Liver (tissue), 8 donors: ENCODE measurements at regions not wholly inside any gene's neighbourhood (a gene's known extent, or its start where the extent isn't known, plus 50 kb on each side); places are given as distances from the start of the nearest gene placed in this dataset.
A peak's percentile ranks its signal among the peaks of the same experiment; 100 is the strongest.

ENCODE experiments used
- DNase-seq: peaks from one replicate; pipeline ENCODE4 v3.0.0-alpha.2; 2017; ENCODE audit warnings: low spot score
- H3K27ac ChIP-seq, 2 donors: one replicate each; pipeline ENCODE4 v1.7.0; 2013; ENCODE audit warnings: inconsistent platforms in 2 of 2, low read length in 2 of 2, control low read depth in 1 of 2, low read depth in 1 of 2, mild to moderate bottlenecking in 1 of 2
- H3K27me3 ChIP-seq, 4 donors: one replicate each; pipeline versions ENCODE4 v1.6.1 to v1.7.0; 2013; ENCODE audit warnings: low read length in 3 of 4, inconsistent platforms in 1 of 4, mild to moderate bottlenecking in 1 of 4, moderate library complexity in 1 of 4; ENCODE audit not compliant: control insufficient read depth in 4 of 4, insufficient read depth in 4 of 4
- H3K36me3 ChIP-seq, 4 donors: one replicate each; pipeline versions ENCODE4 v1.6.1 to v1.7.0; 2013; ENCODE audit warnings: low read length in 3 of 4, mild to moderate bottlenecking in 3 of 4, low read depth in 1 of 4, moderate library complexity in 1 of 4; ENCODE audit not compliant: control insufficient read depth in 4 of 4, insufficient read depth in 3 of 4
- H3K4me1 ChIP-seq, 4 donors: one replicate each; pipeline versions ENCODE4 v1.6.1 to v1.7.0; 2013; ENCODE audit warnings: low read length in 3 of 4, mild to moderate bottlenecking in 3 of 4, moderate library complexity in 1 of 4; ENCODE audit not compliant: control insufficient read depth in 4 of 4, insufficient read depth in 4 of 4
- H3K4me3 ChIP-seq, 3 donors: one replicate each; pipeline versions ENCODE4 v1.6.1 to v1.7.0; 2013; ENCODE audit warnings: low read length in 3 of 3, control low read depth in 1 of 3, low read depth in 1 of 3, mild to moderate bottlenecking in 1 of 3
- H3K9ac ChIP-seq, 2 donors: one replicate each; pipeline ENCODE4 v1.7.0; 2013; ENCODE audit warnings: low read length in 2 of 2, mild to moderate bottlenecking in 2 of 2, moderate library complexity in 2 of 2, control low read depth in 1 of 2, low read depth in 1 of 2
- H3K9me3 ChIP-seq, 4 donors: one replicate each; pipeline versions ENCODE4 v1.6.1 to v1.7.0; 2013; ENCODE audit warnings: low read length in 3 of 4; ENCODE audit not compliant: control insufficient read depth in 4 of 4
- FOXA1 ChIP-seq: IDR thresholded peaks from 2 replicates; pipeline ENCODE4 v1.6.1; 2016; ENCODE audit warnings: antibody characterized with exemption
- GABPA ChIP-seq, 2 donors: IDR thresholded peaks in 1 of 2; conservative IDR thresholded peaks in 1 of 2; 2 replicates each; pipeline ENCODE4 v1.6.1; 2016; ENCODE audit warnings: antibody characterized with exemption in 2 of 2, mild to moderate bottlenecking in 1 of 2, moderate library complexity in 1 of 2
- HNF4A ChIP-seq, 2 donors: conservative IDR thresholded peaks; 2 replicates each; pipeline ENCODE4 v1.6.1; 2016; ENCODE audit warnings: antibody characterized with exemption in 2 of 2, mild to moderate bottlenecking in 2 of 2
- HNF4G ChIP-seq: IDR thresholded peaks from 2 replicates; pipeline ENCODE4 v1.6.1; 2016; ENCODE audit warnings: antibody characterized with exemption
- RAD21 ChIP-seq, 2 donors: IDR thresholded peaks; 2 replicates each; pipeline ENCODE4 v1.6.1; 2016; ENCODE audit warnings: antibody characterized with exemption in 2 of 2, mild to moderate bottlenecking in 2 of 2
- RXRA ChIP-seq, 2 donors: IDR thresholded peaks; 2 replicates each; pipeline ENCODE4 v1.6.1; 2017 to 2018; ENCODE audit warnings: antibody characterized with exemption in 2 of 2, mild to moderate bottlenecking in 1 of 2
- SP1 ChIP-seq: IDR thresholded peaks from 2 replicates; pipeline ENCODE4 v1.6.1; 2018; ENCODE audit warnings: antibody characterized with exemption, mild to moderate bottlenecking
- TAF1 ChIP-seq: conservative IDR thresholded peaks from 2 replicates; pipeline ENCODE4 v1.6.1; 2016; ENCODE audit warnings: antibody characterized with exemption, mild to moderate bottlenecking
- YY1 ChIP-seq: IDR thresholded peaks from 2 replicates; pipeline ENCODE4 v1.6.1; 2016; ENCODE audit warnings: antibody characterized with exemption, mild to moderate bottlenecking
- WGBS: extraction: QIAGEN DNeasy Blood & Tissue Kit; methylation state at CpG from one replicate; pipeline ENCODE4 v1.1.7; 2013; 5-methylcytosine and 5-hydroxymethylcytosine counted together
- TF ChIP-seq, protein P1 (sequence below): fragments of 150-350 bp; IDR thresholded peaks from 2 replicates; pipeline ENCODE4 v1.5.1; 2017; ENCODE audit warnings: improper control_type of control experiment, low read depth, low read length; ENCODE audit not compliant: missing input control
- TF ChIP-seq, protein P2 (sequence below): IDR thresholded peaks from 2 replicates; pipeline ENCODE4 v1.6.1; 2016; ENCODE audit warnings: antibody characterized with exemption
- donor health status: healthy.
- donor health status: healthy.
- donor health status: healthy.
- donor health status: healthy.
- donor health status: healthy.

DNA sequence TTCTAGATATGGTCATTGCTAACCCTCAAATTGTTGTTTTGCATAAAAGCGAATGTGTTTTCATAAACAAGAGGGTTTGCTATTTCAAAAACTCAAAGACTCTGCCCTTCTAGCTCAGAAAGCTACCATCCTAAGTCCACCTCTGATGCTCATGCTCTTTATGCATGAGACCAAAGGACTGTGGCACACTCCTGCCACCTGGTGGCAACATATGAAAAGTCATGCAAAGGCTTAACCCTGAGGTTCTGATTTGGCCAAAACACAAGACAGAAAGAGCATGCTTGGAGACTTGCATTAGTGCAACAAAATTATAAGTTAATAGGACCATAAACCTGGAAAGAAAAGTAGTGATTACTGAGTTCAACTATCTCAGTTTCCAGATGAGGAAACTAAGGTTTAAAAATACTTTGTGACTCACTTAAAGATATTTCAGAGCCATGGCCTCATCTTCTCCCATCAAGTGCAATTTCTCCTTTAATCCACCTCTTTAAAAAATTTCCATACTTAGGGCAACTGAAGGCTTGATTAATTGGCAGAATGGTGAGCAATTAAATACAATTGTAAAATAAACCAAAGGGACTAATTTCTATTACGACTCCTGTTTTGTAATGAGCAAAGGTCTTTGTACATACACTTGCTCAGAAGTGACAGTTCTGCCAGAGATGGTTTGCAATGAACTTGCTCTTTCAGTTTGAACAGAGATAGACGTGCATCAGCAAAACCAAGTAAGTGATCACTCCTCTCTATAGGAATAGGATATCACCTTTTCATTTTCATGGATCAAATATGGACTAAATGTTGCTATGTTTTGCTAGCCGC lies 110.7 kb upstream of the RAD23B start:
- H3K36me3 ChIP-seq, result no peaks in the 10 kb centered on the region
- H3K27me3 ChIP-seq, result no peaks in the 10 kb centered on the region
- H3K27ac ChIP-seq, result peak overlapping the region; percentile 36 to 68
- TF ChIP-seq RAD21 (IDR thresholded peaks at IDR 0.05), result peak; percentile 98 to 99
- TF ChIP-seq, protein P1, sequence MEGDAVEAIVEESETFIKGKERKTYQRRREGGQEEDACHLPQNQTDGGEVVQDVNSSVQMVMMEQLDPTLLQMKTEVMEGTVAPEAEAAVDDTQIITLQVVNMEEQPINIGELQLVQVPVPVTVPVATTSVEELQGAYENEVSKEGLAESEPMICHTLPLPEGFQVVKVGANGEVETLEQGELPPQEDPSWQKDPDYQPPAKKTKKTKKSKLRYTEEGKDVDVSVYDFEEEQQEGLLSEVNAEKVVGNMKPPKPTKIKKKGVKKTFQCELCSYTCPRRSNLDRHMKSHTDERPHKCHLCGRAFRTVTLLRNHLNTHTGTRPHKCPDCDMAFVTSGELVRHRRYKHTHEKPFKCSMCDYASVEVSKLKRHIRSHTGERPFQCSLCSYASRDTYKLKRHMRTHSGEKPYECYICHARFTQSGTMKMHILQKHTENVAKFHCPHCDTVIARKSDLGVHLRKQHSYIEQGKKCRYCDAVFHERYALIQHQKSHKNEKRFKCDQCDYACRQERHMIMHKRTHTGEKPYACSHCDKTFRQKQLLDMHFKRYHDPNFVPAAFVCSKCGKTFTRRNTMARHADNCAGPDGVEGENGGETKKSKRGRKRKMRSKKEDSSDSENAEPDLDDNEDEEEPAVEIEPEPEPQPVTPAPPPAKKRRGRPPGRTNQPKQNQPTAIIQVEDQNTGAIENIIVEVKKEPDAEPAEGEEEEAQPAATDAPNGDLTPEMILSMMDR, result peak; percentile 92
- TF ChIP-seq YY1, result no peak
- TF ChIP-seq HNF4A (conservative IDR thresholded peaks at IDR 0.05), result peak; percentile 24 to 34
- no peak overlapping the region for H3K9ac ChIP-seq
- H3K9me3 ChIP-seq, result no peaks in the 10 kb centered on the region
- whole genome bisulfite sequencing, result 41% methylated on average over 4 of the region's 4 CpGs
- peak; percentile 70 for DNase-seq
- H3K4me3 ChIP-seq, result no peak overlapping the region
- H3K4me1 ChIP-seq, result peaks cover 6 to 26% (median 20%) of the 10 kb centered on the region in 4 donors

DNA sequence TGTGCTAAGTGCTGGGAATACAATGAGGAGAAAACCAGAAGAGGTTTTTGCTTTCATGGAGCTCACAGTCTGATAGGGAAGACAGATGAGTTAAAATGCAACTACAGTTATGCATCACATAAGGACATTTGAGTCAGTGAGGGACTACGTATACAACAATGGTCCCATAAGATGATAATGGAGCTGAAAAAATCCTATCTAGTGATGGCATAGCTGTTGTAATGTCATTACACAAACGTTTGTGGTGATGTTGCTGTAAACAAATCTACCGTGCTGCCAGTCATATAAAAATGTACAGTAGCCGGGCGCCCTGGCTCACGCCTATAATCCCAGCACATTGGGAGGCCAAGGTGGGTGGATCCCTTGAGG lies 110.1 kb upstream of the RAD23B start:
- TF ChIP-seq, protein P1, result no peak
- TF ChIP-seq RAD21 (IDR thresholded peaks at IDR 0.05), result no peak
- TF ChIP-seq TAF1, result no peak
- TF ChIP-seq GABPA (IDR thresholded peaks at IDR 0.05 in 1 of 2, conservative IDR thresholded peaks at IDR 0.05 in 1 of 2), result no peak
- no peak for TF ChIP-seq RXRA (IDR thresholded peaks at IDR 0.05)
- H3K4me1 ChIP-seq, result peaks cover 6 to 27% (median 20%) of the 10 kb centered on the region in 4 donors
- no peak overlapping the region for H3K9ac ChIP-seq
- H3K27ac ChIP-seq, result peak overlapping the region; percentile 36 to 68
- no peak overlapping the region for H3K4me3 ChIP-seq
- DNase-seq, result no peak
- WGBS, result 83% methylated on average over 6 of the region's 6 CpGs
- no peaks in the 10 kb centered on the region for H3K36me3 ChIP-seq
- H3K9me3 ChIP-seq, result no peaks in the 10 kb centered on the region
- no peaks in the 10 kb centered on the region for H3K27me3 ChIP-seq

DNA sequence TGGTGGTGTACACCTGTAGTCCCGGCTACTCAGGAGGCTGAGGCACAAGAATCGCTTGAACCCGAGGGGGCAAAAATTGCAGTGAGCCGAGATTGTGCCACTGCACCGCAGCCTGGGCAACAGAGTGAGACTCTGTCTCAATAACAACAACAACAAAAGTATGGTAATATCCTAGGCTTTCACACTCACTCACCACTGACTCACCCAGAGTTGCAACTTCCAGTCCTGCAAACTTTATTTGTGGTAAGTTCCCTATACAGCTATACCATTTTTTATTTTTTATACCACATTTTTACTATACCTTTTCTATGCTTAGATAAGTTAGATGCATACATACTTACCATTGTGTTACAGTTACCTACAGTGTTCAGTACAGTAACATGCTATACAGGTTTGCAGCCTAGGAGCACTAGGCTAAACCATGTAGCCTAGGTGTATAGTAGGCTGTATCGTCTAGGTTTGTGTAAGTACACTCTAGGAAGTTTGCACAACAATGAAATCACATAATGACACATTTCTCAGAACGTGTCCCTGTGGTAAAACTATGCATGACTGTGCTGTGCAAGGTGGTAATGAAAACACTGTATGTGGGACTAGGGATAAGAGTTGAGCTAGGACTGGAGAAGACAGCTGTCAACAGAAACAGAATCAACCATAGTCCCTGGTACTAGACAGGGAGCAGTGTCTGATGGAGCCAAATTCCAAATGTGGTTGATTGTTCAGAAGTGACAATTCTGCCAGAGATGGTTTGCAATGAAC lies 109.5 kb upstream of the RAD23B start:
- WGBS, result 88% methylated on average over 7 of the region's 7 CpGs
- no peaks in the 10 kb centered on the region for H3K9me3 ChIP-seq
- TF ChIP-seq, protein P2, sequence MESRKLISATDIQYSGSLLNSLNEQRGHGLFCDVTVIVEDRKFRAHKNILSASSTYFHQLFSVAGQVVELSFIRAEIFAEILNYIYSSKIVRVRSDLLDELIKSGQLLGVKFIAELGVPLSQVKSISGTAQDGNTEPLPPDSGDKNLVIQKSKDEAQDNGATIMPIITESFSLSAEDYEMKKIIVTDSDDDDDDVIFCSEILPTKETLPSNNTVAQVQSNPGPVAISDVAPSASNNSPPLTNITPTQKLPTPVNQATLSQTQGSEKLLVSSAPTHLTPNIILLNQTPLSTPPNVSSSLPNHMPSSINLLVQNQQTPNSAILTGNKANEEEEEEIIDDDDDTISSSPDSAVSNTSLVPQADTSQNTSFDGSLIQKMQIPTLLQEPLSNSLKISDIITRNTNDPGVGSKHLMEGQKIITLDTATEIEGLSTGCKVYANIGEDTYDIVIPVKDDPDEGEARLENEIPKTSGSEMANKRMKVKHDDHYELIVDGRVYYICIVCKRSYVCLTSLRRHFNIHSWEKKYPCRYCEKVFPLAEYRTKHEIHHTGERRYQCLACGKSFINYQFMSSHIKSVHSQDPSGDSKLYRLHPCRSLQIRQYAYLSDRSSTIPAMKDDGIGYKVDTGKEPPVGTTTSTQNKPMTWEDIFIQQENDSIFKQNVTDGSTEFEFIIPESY, result no peak
- TF ChIP-seq FOXA1, result no peak
- TF ChIP-seq HNF4G, result no peak
- TF ChIP-seq HNF4A (conservative IDR thresholded peaks at IDR 0.05), result no peak
- TF ChIP-seq SP1, result no peak
- TF ChIP-seq, protein P1, result no peak

More for the DNA sequence above, 109.5 kb upstream of the RAD23B start:
- H3K27ac ChIP-seq, result no peak overlapping the region
- no peak for DNase-seq
- no peak overlapping the region for H3K4me3 ChIP-seq
- no peaks in the 10 kb centered on the region for H3K36me3 ChIP-seq
- H3K9ac ChIP-seq, result no peak overlapping the region
- no peaks in the 10 kb centered on the region for H3K27me3 ChIP-seq
- peaks cover 6 to 28% (median 21%) of the 10 kb centered on the region in 4 donors for H3K4me1 ChIP-seq
